ENCODE measurements at regions not wholly inside any gene's neighbourhood (a gene's known extent, or its start where the extent isn't known, plus 50 kb on each side); places are given as distances from the start of the nearest gene placed in this dataset.
"Not testable (repeated sequence)": the region's sequence is repeated elsewhere in the genome, so short reads cannot be mapped to it uniquely, and the experiment has no call there.

- WGBS, 2 donors, result 80 to 84% methylated on average over 1 of the region's 1 CpG
- Histone ChIP-seq H3K4me1 (no peaks in the 10 kb centered on the region), H3K27ac (no peak overlapping the region), H3K36me3 (no peaks in the 10 kb centered on the region), H3K27me3 (no peaks in the 10 kb centered on the region), H3K4me3 (replicated peaks in 1 of 3) (no peak overlapping the region), H3K9me3 (no peaks in the 10 kb centered on the region)
- TF ChIP-seq CTCF (IDR thresholded peaks at IDR 0.05), result no peak
- TF ChIP-seq POLR2A (IDR thresholded peaks at IDR 0.05), result no peak
- intact Hi-C loops (cut with DNase I), result no loop called here
- no peak for DNase-seq
Observed at GRCh38 chr3:20456511-20456910, 270.5 kb upstream of the SGO1 start.

- DNase-seq, result no peak
- TF ChIP-seq POLR2A (IDR thresholded peaks at IDR 0.05), result no peak
Observed at GRCh38 chr3:20451170-20451569, 265.2 kb upstream of the SGO1 start.

GRCh38 chr3:20450611-20451010 is 264.6 kb upstream of the SGO1 start:
- DNase-seq, result no peak
- no peaks in the 10 kb centered on the region for H3K27me3 ChIP-seq
- H3K4me1 ChIP-seq, result no peaks in the 10 kb centered on the region
- no peaks in the 10 kb centered on the region for H3K36me3 ChIP-seq
- H3K4me3 ChIP-seq (replicated peaks in 1 of 3), result no peak overlapping the region
- no peak overlapping the region for H3K27ac ChIP-seq
- TF ChIP-seq CTCF (IDR thresholded peaks at IDR 0.05) (no peak), POLR2A (IDR thresholded peaks at IDR 0.05) (no peak)
- no peaks in the 10 kb centered on the region for H3K9me3 ChIP-seq
- 88 to 93% methylated on average over 1 of the region's 1 CpG for WGBS, 2 donors
- intact Hi-C loops (cut with DNase I), result no loop called here

More at GRCh38 chr3:20451170-20451569, 265.2 kb upstream of the SGO1 start:
- intact Hi-C loops (cut with DNase I), result no loop called here
- Histone ChIP-seq H3K9me3 (no peaks in the 10 kb centered on the region), H3K4me1 (no peaks in the 10 kb centered on the region), H3K27me3 (no peaks in the 10 kb centered on the region), H3K36me3 (no peaks in the 10 kb centered on the region), H3K4me3 (replicated peaks in 1 of 3) (no peak overlapping the region), H3K27ac (no peak overlapping the region)
- 27 to 45% methylated on average over 1 of the region's 1 CpG for WGBS, 2 donors

GRCh38 chr3:20442846-20443245 is 256.8 kb upstream of the SGO1 start:
- no peak overlapping the region for H3K4me3 ChIP-seq (replicated peaks in 1 of 3)
- TF ChIP-seq POLR2A (IDR thresholded peaks at IDR 0.05) (no peak), CTCF (IDR thresholded peaks at IDR 0.05) (no peak)
- 87 to 88% methylated on average over 1 of the region's 1 CpG for WGBS, 2 donors
- DNase-seq, result no peak
- intact Hi-C loops (cut with DNase I), result no loop called here
- H3K27me3 ChIP-seq, result no peaks in the 10 kb centered on the region
- no peaks in the 10 kb centered on the region for H3K4me1 ChIP-seq
- no peak overlapping the region for H3K27ac ChIP-seq
- H3K36me3 ChIP-seq, result no peaks in the 10 kb centered on the region
- H3K9me3 ChIP-seq, result no peaks in the 10 kb centered on the region

- intact Hi-C loops (cut with DNase I); DNase-seq: not testable (repeated sequence)
Observed at GRCh38 chr3:20427268-20427667, 241.3 kb upstream of the SGO1 start.

GRCh38 chr3:20425138-20425537 is 239.1 kb upstream of the SGO1 start:
- DNase-seq, result no peak
- no peak for TF ChIP-seq CTCF (IDR thresholded peaks at IDR 0.05)
- no peak for TF ChIP-seq POLR2A (IDR thresholded peaks at IDR 0.05)
- no peak overlapping the region for H3K4me3 ChIP-seq (replicated peaks in 1 of 3)
- intact Hi-C loops (cut with DNase I), result no loop called here
- no peak overlapping the region for H3K27ac ChIP-seq
- no peaks in the 10 kb centered on the region for H3K27me3 ChIP-seq
- H3K36me3 ChIP-seq, result no peaks in the 10 kb centered on the region
- no peaks in the 10 kb centered on the region for H3K4me1 ChIP-seq
- 84 to 92% methylated on average over 1 of the region's 1 CpG for WGBS, 2 donors
- no peaks in the 10 kb centered on the region for H3K9me3 ChIP-seq

More at GRCh38 chr3:20427268-20427667, 241.3 kb upstream of the SGO1 start:
- not testable (repeated sequence) for H3K4me1 ChIP-seq; H3K27me3 ChIP-seq; H3K36me3 ChIP-seq; H3K4me3 ChIP-seq (replicated peaks in 1 of 3); H3K9me3 ChIP-seq; H3K27ac ChIP-seq
- 81 to 83% methylated on average over 2 of the region's 2 CpGs for WGBS, 2 donors

Data from thyroid gland (tissue), 4 donors.